K562 (cell line): ENCODE measurements at regions not wholly inside any gene's neighbourhood (a gene's known extent, or its start where the extent isn't known, plus 50 kb on each side); places are given as distances from the start of the nearest gene placed in this dataset.

Experiments
- ATAC-seq: fragments of 200-7000 bp; cut with Tn5 transposase; 3 replicates; pipeline ENCODE4 v1.9.1; 2020; ENCODE audit warnings: moderate library complexity
- BruUV-seq: library from RNA; stranded (reverse); fragments of 400-500 nt; replicated peaks from 2 replicates; lab custom pipeline; 2021; lab: Mats Ljungman, UMichigan
- CTCF ChIA-PET: fragments of 300-600 bp; formaldehyde crosslinking; extraction: SDS; loops from one replicate; lab custom pipeline; 2021; ENCODE audit warnings: low intra/inter-chr PET ratio; lab: Yijun Ruan, JAX
- POLR2A ChIA-PET: fragments of 300-600, 350-650 bp; sonication (Branson Sonifier 250); formaldehyde crosslinking; extraction: SDS; loops from one replicate; lab custom pipeline; 2021; ENCODE audit warnings: antibody characterized with exemption, inconsistent platforms; lab: Yijun Ruan, JAX
- DNase-seq, 4 experiments: peaks; one replicate each; pipeline versions ENCODE4 v3.0.0 to v3.0.0-alpha.2; 2011 to 2018; ENCODE audit warnings: low spot score in 3 of 4, mixed read lengths in 3 of 4; ENCODE audit errors: extremely low read depth in 1 of 4
- FAIRE-seq: peaks from 2 replicates; lab custom pipeline; 2011; peaks lifted over from hg19 to GRCh38; lab: Jason Lieb, UNC
- H2AFZ ChIP-seq: 2 replicates; pipeline ENCODE4 v1.6.0; 2011; ENCODE audit warnings: low read depth, low read length, control low read depth, inconsistent platforms
- H3K27ac ChIP-seq: fragments of 200-600 bp; 3 replicates; pipeline ENCODE4 v1.8.0; 2011; ENCODE audit warnings: low read depth, mild to moderate bottlenecking, control low read depth, inconsistent platforms, low read length, moderate library complexity, mixed read lengths; ENCODE audit errors: extremely low read depth
- H3K27me3 ChIP-seq, 2 experiments: fragments of 300-600 bp in 1 of 2; 2 replicates in 1 of 2; 3 replicates in 1 of 2; pipeline versions ENCODE4 v1.6.0 to v1.8.0; 2011; ENCODE audit warnings: inconsistent platforms in 2 of 2, low read length in 2 of 2, mild to moderate bottlenecking in 1 of 2, mixed read lengths in 1 of 2, moderate library complexity in 1 of 2; ENCODE audit not compliant: control insufficient read depth in 2 of 2, insufficient read depth in 2 of 2
- H3K36me3 ChIP-seq: fragments of 300-600 bp; 3 replicates; pipeline ENCODE4 v1.8.0; 2011; ENCODE audit warnings: mild to moderate bottlenecking, low read length, inconsistent platforms; ENCODE audit not compliant: control insufficient read depth, insufficient read depth
- H3K4me1 ChIP-seq, 2 experiments: fragments of 200-600 bp in 1 of 2; replicated peaks in 1 of 2; 2 replicates in 1 of 2; 3 replicates in 1 of 2; pipeline versions ENCODE4 v1.5.1 to v1.8.0; 2011; ENCODE audit warnings: inconsistent platforms in 2 of 2, low read length in 2 of 2, mild to moderate bottlenecking in 1 of 2, mixed read lengths in 1 of 2, moderate library complexity in 1 of 2; ENCODE audit not compliant: control insufficient read depth in 2 of 2, insufficient read depth in 2 of 2
- H3K4me2 ChIP-seq: 2 replicates; pipeline ENCODE4 v1.6.1; 2011; ENCODE audit warnings: low read length, control low read depth, inconsistent platforms, mixed read lengths; ENCODE audit not compliant: insufficient read depth
- H3K4me3 ChIP-seq: fragments of 200-600 bp; sonication (generic), shearing (Covaris generic); 2 replicates; pipeline ENCODE4 v1.5.1; 2016; ENCODE audit warnings: control low read depth, inconsistent platforms
- H3K79me2 ChIP-seq: fragments of 200-600 bp; 3 replicates; pipeline ENCODE4 v1.8.0; 2011; ENCODE audit warnings: low read length, inconsistent platforms; ENCODE audit not compliant: control insufficient read depth, insufficient read depth
- H3K9ac ChIP-seq, 2 experiments: 2 replicates each; pipeline versions ENCODE4 v1.6.0 to v1.6.1; 2011; ENCODE audit warnings: low read depth in 2 of 2, low read length in 2 of 2, control low read depth in 1 of 2, inconsistent platforms in 1 of 2, mild to moderate bottlenecking in 1 of 2, mixed read lengths in 1 of 2; ENCODE audit not compliant: insufficient read depth in 1 of 2
- H3K9me1 ChIP-seq: one replicate; pipeline ENCODE4 v1.6.0; 2011; ENCODE audit warnings: inconsistent platforms, mild to moderate bottlenecking, low read length, moderate library complexity; ENCODE audit not compliant: control insufficient read depth, insufficient read depth
- H3K9me3 ChIP-seq: replicated peaks from 2 replicates; pipeline ENCODE4 v1.5.1; 2011; ENCODE audit warnings: low read depth, low read length, inconsistent platforms; ENCODE audit not compliant: control insufficient read depth, insufficient read depth
- H4K20me1 ChIP-seq: replicated peaks from 2 replicates; pipeline ENCODE4 v1.6.1; 2011; ENCODE audit warnings: low read length, inconsistent platforms, mixed read lengths; ENCODE audit not compliant: control insufficient read depth, insufficient read depth
- ARHGAP35 ChIP-seq: fragments of 450-650 bp; IDR thresholded peaks from 2 replicates; pipeline ENCODE4 v1.6.1; 2018; ENCODE audit not compliant: partially characterized antibody
- BRD9 ChIP-seq: fragments of 450-650 bp; IDR thresholded peaks from 2 replicates; pipeline ENCODE4 v1.6.1; 2018; ENCODE audit warnings: low read depth; ENCODE audit not compliant: partially characterized antibody
- GTF2F1 ChIP-seq: IDR thresholded peaks from 2 replicates; pipeline ENCODE4 v1.6.1; 2011; ENCODE audit warnings: low read depth, low read length, improper control_type of control experiment
- HEY1 ChIP-seq: fragments of 250-450 bp; sonication (Bioruptor Pico); IDR thresholded peaks from 2 replicates; pipeline ENCODE4 v1.5.0; 2020; ENCODE audit warnings: mild to moderate bottlenecking, moderate library complexity, borderline replicate concordance
- MXI1 ChIP-seq: IDR thresholded peaks from 2 replicates; pipeline ENCODE4 v1.6.1; 2011; ENCODE audit warnings: low read depth, mild to moderate bottlenecking, improper control_type of control experiment, low read length
- NONO ChIP-seq, 2 experiments: fragments of 200-400 bp in 1 of 2; fragments of 450-650 bp in 1 of 2; formaldehyde crosslinking in 1 of 2; IDR thresholded peaks; 2 replicates each; pipeline ENCODE4 v1.6.1; 2017; ENCODE audit warnings: low read depth in 2 of 2, mild to moderate bottlenecking in 2 of 2, moderate library complexity in 2 of 2, low read length in 1 of 2
- PHB ChIP-seq: fragments of 250-450 bp; sonication (Bioruptor Pico); IDR thresholded peaks from 2 replicates; pipeline ENCODE4 v1.5.0; 2021
- RAD51 ChIP-seq: fragments of 450-650 bp; IDR thresholded peaks from 2 replicates; pipeline ENCODE4 v1.7.1; 2016; ENCODE audit warnings: low read depth, mild to moderate bottlenecking, borderline replicate concordance
- RBM15 ChIP-seq: fragments of 200-400 bp; formaldehyde crosslinking; IDR thresholded peaks from 2 replicates; pipeline ENCODE4 v1.6.1; 2018; ENCODE audit warnings: mild to moderate bottlenecking, low read length, moderate library complexity; ENCODE audit not compliant: insufficient read depth
- RBM34 ChIP-seq: fragments of 200-400 bp; formaldehyde crosslinking; IDR thresholded peaks from 2 replicates; pipeline ENCODE4 v1.6.1; 2018; ENCODE audit warnings: low read length, borderline replicate concordance; ENCODE audit not compliant: insufficient read depth
- SRSF7 ChIP-seq: fragments of 200-400 bp; formaldehyde crosslinking; optimal IDR thresholded peaks from 2 replicates; pipeline ENCODE3; 2017; ENCODE audit warnings: mild to moderate bottlenecking, low read depth, low read length
- TCF7 ChIP-seq: sonication (generic); IDR thresholded peaks from 2 replicates; pipeline ENCODE4 v1.6.1; 2016; ENCODE audit warnings: antibody characterized with exemption, borderline replicate concordance
- ZBTB26 ChIP-seq: fragments of 450-650 bp; formaldehyde crosslinking; IDR thresholded peaks from 2 replicates; pipeline ENCODE4 v1.4.0; 2022; ENCODE audit warnings: missing genetic modification characterization
- ZKSCAN3 ChIP-seq: fragments of 250-450 bp; sonication (Bioruptor Pico); IDR thresholded peaks from 2 replicates; pipeline ENCODE4 v1.4.0; 2020
- ZNF217 ChIP-seq: sonication (generic); formaldehyde crosslinking; IDR thresholded peaks from 2 replicates; pipeline ENCODE4 v1.8.0; 2022; ENCODE audit warnings: mild to moderate bottlenecking, missing genetic modification reagents
- ZNF77 ChIP-seq: fragments of 250-450 bp; sonication (Bioruptor Pico); IDR thresholded peaks from 2 replicates; pipeline ENCODE4 v1.5.0; 2020
- ZNF785 ChIP-seq: fragments of 250-450 bp; sonication (Bioruptor Pico); IDR thresholded peaks from 2 replicates; pipeline ENCODE4 v1.4.0; 2020; ENCODE audit warnings: mild to moderate bottlenecking
- WGBS: fragments of 100-300 bp; shearing (Covaris generic); methylation state at CpG from one replicate; pipeline ENCODE4 v1.1.6; 2016; ENCODE audit warnings: low coverage, mixed read lengths; ENCODE audit not compliant: insufficient coverage; ENCODE audit errors: missing lambda C conversion rate; 5-methylcytosine and 5-hydroxymethylcytosine counted together
- in situ Hi-C: fragments of 300-500 bp; cut with MboI; formaldehyde crosslinking; loops from 4 replicates; pipeline ENCODE4 v1.15.0; 2018; ENCODE audit warnings: inconsistent platforms, mixed read lengths
- intact Hi-C: fragments of 100-400 bp; cut with micrococcal nuclease; formaldehyde crosslinking; loops from 2 replicates; pipeline ENCODE4 v1.14.2; 2022
- TF ChIP-seq, protein P1 (sequence below): sonication (generic); formaldehyde crosslinking; IDR thresholded peaks from 2 replicates; pipeline ENCODE4 v1.8.1; 2022; ENCODE audit warnings: missing genetic modification reagents

DNA sequence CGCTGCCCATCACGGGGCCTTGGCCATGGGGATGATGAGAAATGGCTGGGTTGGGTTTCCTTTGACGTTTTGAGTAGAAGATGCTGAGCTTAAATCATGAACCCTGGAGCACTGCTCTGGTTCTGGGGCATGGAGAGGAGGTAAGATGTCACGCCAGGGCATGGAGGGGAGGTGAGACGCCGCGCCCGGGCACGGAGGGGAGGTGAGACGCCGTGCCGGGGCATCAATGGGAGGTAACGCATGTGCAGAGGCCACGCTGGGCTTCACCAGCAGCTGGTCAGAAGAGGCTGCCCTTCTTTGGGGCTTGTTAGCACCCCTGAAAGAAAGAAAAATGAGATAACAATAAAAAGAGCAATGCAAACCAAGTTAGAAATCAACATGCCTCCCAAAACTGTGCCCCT is 322.5 kb upstream of the IRX4 start:
- no peak for TF ChIP-seq TCF7
- no peak for TF ChIP-seq ZNF785
- TF ChIP-seq ZKSCAN3 (CRISPR knock-in tag) = no peak
- no peak for TF ChIP-seq RAD51
- no peak for TF ChIP-seq RBM34
- TF ChIP-seq RBM15 = no peak
- TF ChIP-seq MXI1 = no peak
- TF ChIP-seq ZBTB26 = no peak
- no peak for TF ChIP-seq HEY1
- TF ChIP-seq ZNF217 (CRISPR knock-in tag) = no peak
- no peak for TF ChIP-seq ARHGAP35
- no peak for TF ChIP-seq NONO (IDR thresholded peaks at IDR 0.05; ENCODE audit: low read depth in 2 of 2, low read length in 1 of 2)
- TF ChIP-seq SRSF7 = no peak
- no peak for TF ChIP-seq BRD9
- TF ChIP-seq, protein P1, sequence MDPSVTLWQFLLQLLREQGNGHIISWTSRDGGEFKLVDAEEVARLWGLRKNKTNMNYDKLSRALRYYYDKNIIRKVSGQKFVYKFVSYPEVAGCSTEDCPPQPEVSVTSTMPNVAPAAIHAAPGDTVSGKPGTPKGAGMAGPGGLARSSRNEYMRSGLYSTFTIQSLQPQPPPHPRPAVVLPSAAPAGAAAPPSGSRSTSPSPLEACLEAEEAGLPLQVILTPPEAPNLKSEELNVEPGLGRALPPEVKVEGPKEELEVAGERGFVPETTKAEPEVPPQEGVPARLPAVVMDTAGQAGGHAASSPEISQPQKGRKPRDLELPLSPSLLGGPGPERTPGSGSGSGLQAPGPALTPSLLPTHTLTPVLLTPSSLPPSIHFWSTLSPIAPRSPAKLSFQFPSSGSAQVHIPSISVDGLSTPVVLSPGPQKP (CRISPR knock-in tag) = no peak
- TF ChIP-seq ZNF77 (CRISPR knock-in tag) = no peak
- no peak for TF ChIP-seq GTF2F1
- TF ChIP-seq PHB = no peak
- no TSS peak for BruUV-seq
- H3K9me3 ChIP-seq = no peaks in the 10 kb centered on the region
- H3K79me2 ChIP-seq = no peaks in the 10 kb centered on the region
- H2AFZ ChIP-seq = no peak overlapping the region
- 0% methylated on average over 13 of the region's 14 CpGs for WGBS
- no peaks in the 10 kb centered on the region for H3K4me1 ChIP-seq
- no peak overlapping the region for H3K4me3 ChIP-seq
- no peaks in the 10 kb centered on the region for H3K9me1 ChIP-seq
- in situ Hi-C loops (no loop called here), intact Hi-C loops (no loop called here)
- FAIRE-seq = no peak
- H3K36me3 ChIP-seq = no peaks in the 10 kb centered on the region
- no peak overlapping the region for H3K27ac ChIP-seq
- no peak for DNase-seq
- POLR2A ChIA-PET = no interaction called here
- H3K27me3 ChIP-seq = peaks cover 11 to 42% of the 10 kb centered on the region in 2 experiments
- no peak for ATAC-seq
- CTCF ChIA-PET = no interaction called here
- H4K20me1 ChIP-seq = no peaks in the 10 kb centered on the region; the same call in 1 of the 2 replicates
- no peak overlapping the region for H3K9ac ChIP-seq
- no peak overlapping the region for H3K4me2 ChIP-seq
